ENCODE measurements at regions not wholly inside any gene's neighbourhood (a gene's known extent, or its start where the extent isn't known, plus 50 kb on each side); places are given as distances from the start of the nearest gene placed in this dataset.
"Not testable (repeated sequence)": the region's sequence is repeated elsewhere in the genome, so short reads cannot be mapped to it uniquely, and the experiment has no call there.

DNA sequence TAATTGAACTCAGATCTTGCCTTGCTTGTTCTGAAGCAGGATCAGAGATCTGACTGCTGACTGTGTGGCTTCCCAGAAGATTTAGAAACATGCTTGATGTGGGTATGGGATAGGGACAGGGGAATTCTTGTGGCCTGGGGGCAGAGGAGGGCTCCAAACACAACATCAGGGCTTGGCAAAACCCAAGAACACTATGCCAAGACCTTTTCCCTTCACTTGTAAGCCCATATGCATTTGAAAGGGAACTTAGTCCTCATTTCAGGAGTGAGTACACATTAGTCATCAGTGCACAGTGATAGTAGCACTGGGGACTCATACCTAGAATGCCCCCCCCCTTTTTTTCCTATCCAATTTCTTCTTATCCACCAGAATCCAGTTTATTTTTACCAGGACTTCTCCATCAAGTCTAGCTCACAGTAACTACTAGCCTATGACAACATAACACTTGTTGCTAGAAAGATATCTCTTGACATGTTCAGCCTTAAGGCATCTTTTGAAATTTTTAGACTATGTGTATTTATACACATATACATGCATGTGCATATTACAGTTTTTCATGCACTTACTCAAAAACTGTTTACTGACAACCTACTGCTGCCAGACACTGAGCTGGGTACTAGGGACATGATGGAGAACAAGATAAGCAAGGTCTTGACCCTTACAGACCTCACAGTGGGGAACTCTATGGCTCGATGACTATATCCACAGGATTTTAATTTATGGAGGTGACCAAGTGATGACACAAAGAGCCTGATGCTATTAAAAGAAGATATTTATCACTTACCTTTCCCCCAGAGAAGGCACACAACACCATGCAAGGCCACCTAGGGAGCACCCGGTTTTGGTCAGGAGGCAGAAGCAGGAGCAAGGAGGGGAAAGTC, 158.3 kb upstream of the MAP3K1 start:
- no peak for DNase-seq

GRCh38 chr5:56651893-56652292, 163.5 kb upstream of the MAP3K1 start:
- no peak for DNase-seq

- no peak for DNase-seq
Observed at GRCh38 chr5:56650386-56650785, 165.0 kb upstream of the MAP3K1 start.

- DNase-seq, result no peak
Observed at GRCh38 chr5:56649569-56649968, 165.8 kb upstream of the MAP3K1 start.

DNA sequence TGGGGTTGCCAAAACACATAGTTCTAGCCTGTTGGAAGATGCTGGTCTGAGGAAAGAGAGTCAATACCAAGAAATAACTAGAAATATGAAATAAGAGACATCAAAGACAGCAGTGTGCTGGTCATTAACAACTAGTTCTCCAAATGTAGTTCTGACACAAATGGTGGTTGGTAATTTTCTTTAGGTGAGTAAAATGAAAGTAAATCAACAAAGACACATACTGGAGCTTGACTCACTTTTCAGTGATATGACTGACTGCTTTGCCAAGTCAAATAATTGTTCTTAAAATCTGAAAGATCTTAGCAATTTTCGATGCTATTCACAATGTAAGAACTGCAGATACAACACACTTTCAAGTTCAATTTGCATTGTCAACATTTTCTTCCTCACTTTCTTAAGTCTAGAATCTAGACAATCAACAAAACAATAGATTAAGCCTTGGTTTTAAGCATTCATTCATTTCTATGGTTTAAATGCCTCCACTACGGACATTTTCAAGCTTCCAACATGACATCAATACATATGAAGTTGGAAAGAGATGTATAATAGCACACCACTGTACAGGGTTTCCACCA, 166.8 kb upstream of the MAP3K1 start:
- no peak for DNase-seq

DNA sequence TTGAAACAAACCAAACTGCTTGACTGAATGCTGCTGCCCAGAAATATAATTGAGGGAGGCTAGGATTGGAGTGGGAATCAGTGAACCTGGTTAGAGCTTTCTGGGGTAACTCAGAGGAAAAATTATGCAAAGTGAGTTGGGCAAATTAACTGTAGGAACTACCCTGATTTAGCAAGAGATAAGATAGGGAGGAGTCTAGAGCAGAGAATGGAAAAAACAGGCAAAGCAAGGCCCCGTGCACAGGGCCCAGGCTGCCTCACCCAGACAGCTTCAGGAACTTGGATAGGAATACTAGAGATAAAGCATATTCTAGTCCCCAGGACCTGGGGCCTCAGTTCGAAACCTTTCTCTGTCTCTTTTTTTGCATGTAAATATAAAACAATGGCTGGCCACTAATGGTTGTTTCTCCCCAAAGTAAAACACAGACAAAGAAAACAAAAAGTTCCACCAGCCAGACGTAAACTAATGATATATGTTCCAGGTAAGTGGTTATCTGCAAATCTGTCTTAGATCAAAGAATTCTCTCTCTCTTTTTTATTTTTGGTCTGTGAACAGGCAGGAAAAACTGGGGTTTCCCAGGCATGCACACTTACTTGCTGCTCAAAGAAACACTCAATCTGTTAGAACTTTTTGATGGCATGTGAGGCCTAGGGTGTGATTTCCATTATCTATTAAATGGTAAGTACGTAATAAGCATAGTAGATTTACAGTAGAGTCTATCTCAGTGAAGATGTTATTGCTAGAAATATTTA, 168.1 kb upstream of the MAP3K1 start:
- no peak for DNase-seq

DNA sequence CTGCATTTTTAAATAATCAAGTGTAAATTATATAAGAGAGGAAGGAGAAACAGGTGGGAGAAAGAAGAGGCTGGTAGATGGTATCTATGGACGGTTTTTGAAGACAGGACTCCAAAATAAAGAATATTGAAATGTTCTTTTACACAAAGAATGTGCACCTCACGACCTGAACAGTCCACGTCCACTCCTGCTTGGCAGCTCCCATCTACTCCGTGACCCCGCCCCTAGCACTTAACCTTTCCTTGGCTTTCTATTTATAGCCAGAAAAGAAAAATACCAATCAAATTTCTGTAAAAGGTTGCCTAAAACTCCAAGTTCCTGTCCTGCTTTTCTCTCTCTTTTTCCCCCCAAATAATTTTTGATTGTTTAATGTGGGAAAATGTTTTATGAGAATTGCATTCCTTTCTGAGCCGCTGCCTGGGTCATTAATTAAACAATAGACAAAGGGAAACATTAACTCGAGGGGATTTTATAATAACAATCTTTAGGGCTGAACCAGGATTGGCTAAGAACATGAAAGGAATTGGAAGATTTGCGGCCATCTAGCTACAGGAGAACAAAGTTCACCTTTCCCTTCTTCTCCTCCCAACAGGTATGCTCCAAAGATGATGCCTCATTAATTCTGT, 173.6 kb upstream of the MAP3K1 start:
- DNase-seq, result no peak

GRCh38 chr5:56640763-56641406, 174.5 kb upstream of the MAP3K1 start:
- DNase-seq, result no peak

DNA sequence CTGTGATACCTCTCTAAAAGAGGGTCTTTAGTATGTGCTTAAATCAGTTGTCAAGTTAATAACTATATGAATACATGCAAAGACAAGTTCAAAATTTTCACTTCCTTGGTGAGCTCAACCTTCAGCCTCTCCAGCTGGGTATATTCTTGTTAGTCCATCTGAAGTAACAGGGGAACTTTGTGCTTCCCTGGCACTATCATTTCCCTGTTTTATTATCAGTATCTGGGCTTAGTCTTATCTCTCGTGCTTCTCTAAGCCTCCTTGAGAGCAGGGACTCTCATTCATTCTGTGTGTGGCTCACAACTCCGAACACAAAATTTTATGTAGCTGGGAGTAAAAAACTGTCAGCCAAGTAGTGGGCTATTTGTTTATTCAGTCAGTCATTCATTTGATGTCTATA, 175.9 kb upstream of the MAP3K1 start:
- no peak for DNase-seq

GRCh38 chr5:56638768-56639238, 176.5 kb upstream of the MAP3K1 start:
- peak; percentile 56 to 83 for DNase-seq

- DNase-seq, result peak in 1 of 2 experiments; percentile 52
Observed at GRCh38 chr5:56638061-56638621, 177.2 kb upstream of the MAP3K1 start.

GRCh38 chr5:56637321-56637920, 177.9 kb upstream of the MAP3K1 start:
- DNase-seq, result peak; percentile 26 to 36

DNA sequence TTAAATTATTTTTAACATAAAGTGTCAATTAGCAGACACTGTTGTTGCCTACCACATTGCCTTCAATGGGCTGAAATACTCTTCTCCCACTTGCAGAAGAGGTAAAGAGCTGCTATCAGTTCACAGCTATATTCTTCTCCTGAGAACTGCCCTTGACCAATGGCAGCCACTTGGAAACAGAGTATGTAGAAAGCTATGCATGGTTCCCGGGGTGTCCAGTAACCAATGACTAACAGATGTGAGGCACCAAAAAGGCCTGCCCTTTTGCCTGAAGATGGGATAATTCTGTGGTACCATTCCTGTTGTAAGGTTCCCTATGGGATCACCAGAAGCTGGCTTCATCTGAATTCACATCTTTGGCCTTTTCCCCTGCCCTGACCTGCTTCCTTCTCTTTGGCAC, 181.4 kb upstream of the MAP3K1 start:
- DNase-seq, result no peak

GRCh38 chr5:56632939-56633338, 182.4 kb upstream of the MAP3K1 start:
- no peak for DNase-seq

DNA sequence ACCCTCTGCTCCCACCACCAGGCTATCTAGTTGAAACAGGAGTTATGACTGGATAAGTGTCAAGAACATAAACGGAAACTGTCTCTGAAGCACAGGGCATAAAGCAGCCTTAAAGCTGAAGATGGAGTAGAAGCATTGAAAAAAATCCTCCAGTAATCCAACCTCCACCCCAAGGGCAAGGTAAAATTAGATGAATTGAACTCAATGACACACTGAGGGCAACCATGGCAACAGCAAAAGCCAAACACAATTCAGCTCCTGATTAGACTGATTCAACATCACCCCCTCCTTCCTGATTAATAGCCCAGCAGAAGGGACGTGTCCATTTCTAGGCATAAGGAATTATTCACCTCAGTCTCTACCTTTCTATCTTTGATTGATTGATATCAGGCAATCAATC, 183.2 kb upstream of the MAP3K1 start:
- no peak for DNase-seq

- DNase-seq, result no peak
Observed at GRCh38 chr5:56631719-56632118, 183.6 kb upstream of the MAP3K1 start.

GRCh38 chr5:56628616-56629015, 186.7 kb upstream of the MAP3K1 start:
- DNase-seq, result not testable (repeated sequence)

DNA sequence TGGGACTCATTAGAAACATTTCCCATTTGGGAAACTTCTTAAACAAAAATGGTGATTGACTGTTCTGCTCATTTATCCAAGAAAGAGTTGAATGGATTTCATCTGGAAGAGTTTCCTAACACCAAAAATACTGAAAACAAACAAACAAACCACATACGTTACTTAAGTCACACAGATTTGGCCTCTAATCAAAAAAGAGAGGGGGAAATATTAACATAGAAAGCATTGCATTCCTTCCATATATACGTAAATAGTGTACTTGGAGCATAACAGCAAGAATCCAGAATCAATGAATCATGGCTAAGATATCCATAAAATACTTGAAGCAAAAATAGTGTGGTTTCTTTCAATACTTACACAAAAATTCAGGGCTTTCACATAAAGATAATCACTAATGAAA, 189.8 kb upstream of the MAP3K1 start:
- no peak for DNase-seq

- DNase-seq, result no peak
Observed at GRCh38 chr5:56624751-56625150, 190.6 kb upstream of the MAP3K1 start.

DNA sequence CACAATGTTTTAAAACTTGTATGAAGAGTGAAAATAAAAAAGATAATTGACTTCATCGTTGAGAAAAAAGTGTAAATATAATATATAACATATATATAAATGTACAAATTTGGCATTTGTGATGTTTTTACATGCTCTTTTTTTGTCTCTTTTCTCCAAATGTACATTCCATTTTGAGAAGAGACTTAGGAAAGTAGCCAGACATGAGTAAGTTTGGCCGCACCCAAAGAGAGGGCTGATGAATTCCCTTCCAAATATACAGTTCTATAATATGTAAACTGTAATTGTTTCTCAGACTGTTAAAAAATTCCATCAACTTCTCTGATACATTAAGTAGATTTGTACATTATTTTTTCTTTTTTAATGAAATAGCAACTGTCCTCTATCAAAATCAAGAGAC, 193.2 kb upstream of the MAP3K1 start:
- no peak for DNase-seq

GRCh38 chr5:56620903-56621677, 194.3 kb upstream of the MAP3K1 start:
- DNase-seq, result no peak

Measured in NCI-H187 (cell line).